Keratinocyte (primary cell): ENCODE measurements at regions not wholly inside any gene's neighbourhood (a gene's known extent, or its start where the extent isn't known, plus 50 kb on each side); places are given as distances from the start of the nearest gene placed in this dataset.

Source experiments
- CTCF ChIP-seq, 3 experiments: IDR thresholded peaks in 1 of 3; conservative IDR thresholded peaks in 1 of 3; optimal IDR thresholded peaks in 1 of 3; 2 replicates in 2 of 3; 3 replicates in 1 of 3; pipeline versions ENCODE3 to v1.5.1; 2011; ENCODE audit warnings: low read length in 3 of 3, mild to moderate bottlenecking in 3 of 3, moderate library complexity in 2 of 3, control low read depth in 1 of 3, inconsistent platforms in 1 of 3; ENCODE audit not compliant: insufficient read depth in 2 of 3; ENCODE audit errors: extremely low read depth in 1 of 3
- EZH2 ChIP-seq: IDR thresholded peaks from one replicate; pipeline ENCODE4 v1.6.1; 2012; ENCODE audit warnings: inconsistent platforms, mild to moderate bottlenecking, low read length, moderate library complexity

- no peak for TF ChIP-seq CTCF (optimal IDR thresholded peaks at IDR 0.05 in 1 of 3, IDR thresholded peaks at IDR 0.05 in 1 of 3, conservative IDR thresholded peaks at IDR 0.05 in 1 of 3; ENCODE audit: extremely low read depth in 1 of 3, insufficient read depth in 2 of 3, low read length in 3 of 3)
- TF ChIP-seq EZH2: no peak
Observed at GRCh38 chr16:51019617-51020016, 131.5 kb downstream of the SALL1 start.
